ENCODE measurements at regions not wholly inside any gene's neighbourhood (a gene's known extent, or its start where the extent isn't known, plus 50 kb on each side); places are given as distances from the start of the nearest gene placed in this dataset.
"Not testable (repeated sequence)": the region's sequence is repeated elsewhere in the genome, so short reads cannot be mapped to it uniquely, and the experiment has no call there.

DNA sequence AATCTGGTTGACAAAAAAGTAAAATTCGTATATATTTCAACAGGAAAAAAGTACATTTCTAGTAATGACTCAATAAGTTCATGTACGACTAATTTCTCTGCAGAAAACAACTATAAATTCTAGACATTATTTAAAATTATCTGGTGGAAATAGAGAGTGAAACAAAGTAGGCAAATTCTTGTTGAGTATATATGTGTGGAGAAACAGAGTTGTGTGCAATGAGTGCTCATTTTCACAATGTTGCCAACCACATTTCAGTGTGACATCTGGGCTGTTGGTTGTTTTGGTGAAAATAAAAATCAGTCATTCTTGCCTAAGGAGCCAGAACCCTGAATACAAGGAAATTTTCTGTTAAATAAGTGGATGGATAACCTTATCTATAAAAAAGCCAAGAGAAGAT is 372.0 kb upstream of the NDST4 start:
- TF ChIP-seq, protein P1, sequence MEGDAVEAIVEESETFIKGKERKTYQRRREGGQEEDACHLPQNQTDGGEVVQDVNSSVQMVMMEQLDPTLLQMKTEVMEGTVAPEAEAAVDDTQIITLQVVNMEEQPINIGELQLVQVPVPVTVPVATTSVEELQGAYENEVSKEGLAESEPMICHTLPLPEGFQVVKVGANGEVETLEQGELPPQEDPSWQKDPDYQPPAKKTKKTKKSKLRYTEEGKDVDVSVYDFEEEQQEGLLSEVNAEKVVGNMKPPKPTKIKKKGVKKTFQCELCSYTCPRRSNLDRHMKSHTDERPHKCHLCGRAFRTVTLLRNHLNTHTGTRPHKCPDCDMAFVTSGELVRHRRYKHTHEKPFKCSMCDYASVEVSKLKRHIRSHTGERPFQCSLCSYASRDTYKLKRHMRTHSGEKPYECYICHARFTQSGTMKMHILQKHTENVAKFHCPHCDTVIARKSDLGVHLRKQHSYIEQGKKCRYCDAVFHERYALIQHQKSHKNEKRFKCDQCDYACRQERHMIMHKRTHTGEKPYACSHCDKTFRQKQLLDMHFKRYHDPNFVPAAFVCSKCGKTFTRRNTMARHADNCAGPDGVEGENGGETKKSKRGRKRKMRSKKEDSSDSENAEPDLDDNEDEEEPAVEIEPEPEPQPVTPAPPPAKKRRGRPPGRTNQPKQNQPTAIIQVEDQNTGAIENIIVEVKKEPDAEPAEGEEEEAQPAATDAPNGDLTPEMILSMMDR (IDR thresholded peaks at IDR 0.05; ENCODE audit: control extremely low read depth, extremely low read depth) = no peak
- Histone ChIP-seq H3K27ac (ENCODE audit: low read depth in 1 of 2, low read length in 1 of 2) (no peak overlapping the region), H3K9ac (ENCODE audit: insufficient read depth in 1 of 2, low read length in 2 of 2) (no peak overlapping the region), H3K27me3 (ENCODE audit: control insufficient read depth in 3 of 3, insufficient read depth in 3 of 3, low read length in 2 of 3) (no peaks in the 10 kb centered on the region), H3K9me3 (ENCODE audit: control insufficient read depth in 4 of 4, insufficient read depth in 3 of 4, low read length in 3 of 4) (peaks cover 0 to 2% (median 0%) of the 10 kb centered on the region in 4 donors), H3K36me3 (ENCODE audit: control insufficient read depth in 4 of 4, insufficient read depth in 4 of 4, low read length in 4 of 4) (no peaks in the 10 kb centered on the region), H3K4me3 (no peak overlapping the region), H3K4me1 (ENCODE audit: control insufficient read depth in 5 of 5, insufficient read depth in 5 of 5, low read length in 5 of 5) (no peaks in the 10 kb centered on the region)
- no peak for ATAC-seq (ENCODE audit: insufficient read depth, low FRiP score)
- 83 to 86% methylated on average over 2 of the region's 2 CpGs for WGBS, 2 donors
- no peak for DNase-seq

DNA sequence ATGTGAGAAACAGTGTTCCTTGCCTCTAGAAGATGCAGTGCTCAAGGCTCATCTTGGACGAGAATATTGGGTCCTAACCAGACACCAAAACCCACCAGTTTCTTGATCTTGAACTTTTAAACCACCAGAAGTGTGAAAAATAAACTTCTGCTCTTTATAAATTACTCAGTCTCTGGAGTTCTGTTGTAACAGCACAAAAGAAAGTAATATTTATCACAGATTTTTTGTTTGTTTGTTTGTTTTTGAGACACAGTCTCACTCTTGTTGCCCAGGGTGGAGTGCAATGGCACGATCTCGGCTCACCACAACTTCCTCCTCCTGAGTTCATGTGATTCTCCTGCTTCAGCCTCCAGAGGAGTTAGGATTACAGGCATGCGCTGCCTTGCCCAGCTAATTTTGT is 371.1 kb upstream of the NDST4 start:
- WGBS, 2 donors = 77 to 78% methylated on average over 4 of the region's 4 CpGs

DNA sequence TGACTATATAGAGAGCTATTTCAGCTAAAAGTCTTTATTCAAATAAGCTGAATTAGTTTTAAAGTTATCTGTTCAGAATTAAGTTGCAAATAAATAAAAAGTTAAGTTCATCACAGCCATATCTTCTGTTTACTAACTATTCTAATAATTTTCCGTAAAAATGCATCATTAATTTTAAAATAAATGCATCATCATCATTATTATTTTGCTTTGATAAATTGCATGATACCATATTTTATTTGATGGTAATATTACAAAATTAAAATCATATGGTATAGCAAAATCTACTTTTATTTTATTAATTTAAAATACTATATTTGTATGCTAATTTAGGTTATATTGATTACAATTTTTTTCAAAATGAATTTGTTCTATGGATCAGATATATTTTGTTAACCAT is 357.3 kb upstream of the NDST4 start:
- Histone ChIP-seq H3K9ac (ENCODE audit: insufficient read depth in 1 of 2, low read length in 2 of 2) (no peak overlapping the region), H3K27ac (ENCODE audit: low read depth in 1 of 2, low read length in 1 of 2) (no peak overlapping the region), H3K36me3 (ENCODE audit: control insufficient read depth in 4 of 4, insufficient read depth in 4 of 4, low read length in 4 of 4) (no peaks in the 10 kb centered on the region), H3K4me1 (ENCODE audit: control insufficient read depth in 5 of 5, insufficient read depth in 5 of 5, low read length in 5 of 5) (no peaks in the 10 kb centered on the region), H3K9me3 (ENCODE audit: control insufficient read depth in 4 of 4, insufficient read depth in 3 of 4, low read length in 3 of 4) (peaks cover 0 to 3% (median 0%) of the 10 kb centered on the region in 4 donors), H3K27me3 (ENCODE audit: control insufficient read depth in 3 of 3, insufficient read depth in 3 of 3, low read length in 2 of 3) (no peaks in the 10 kb centered on the region), H3K4me3 (no peak overlapping the region)
- TF ChIP-seq, protein P1 (IDR thresholded peaks at IDR 0.05; ENCODE audit: control extremely low read depth, extremely low read depth) = no peak
- ATAC-seq (ENCODE audit: insufficient read depth, low FRiP score) (no peak), DNase-seq (no peak)
- 0 to 94% methylated on average over 1 of the region's 1 CpG for WGBS, 2 donors

More for the DNA sequence above, 371.1 kb upstream of the NDST4 start:
- Histone ChIP-seq H3K4me1 (ENCODE audit: control insufficient read depth in 5 of 5, insufficient read depth in 5 of 5, low read length in 5 of 5) (no peaks in the 10 kb centered on the region), H3K9me3 (ENCODE audit: control insufficient read depth in 4 of 4, insufficient read depth in 3 of 4, low read length in 3 of 4) (peaks cover 0 to 2% (median 0%) of the 10 kb centered on the region in 4 donors), H3K4me3 (no peak overlapping the region), H3K27me3 (ENCODE audit: control insufficient read depth in 3 of 3, insufficient read depth in 3 of 3, low read length in 2 of 3) (no peaks in the 10 kb centered on the region), H3K9ac (ENCODE audit: insufficient read depth in 1 of 2, low read length in 2 of 2) (no peak overlapping the region), H3K27ac (ENCODE audit: low read depth in 1 of 2, low read length in 1 of 2) (no peak overlapping the region), H3K36me3 (ENCODE audit: control insufficient read depth in 4 of 4, insufficient read depth in 4 of 4, low read length in 4 of 4) (no peaks in the 10 kb centered on the region)
- DNase-seq (no peak), ATAC-seq (ENCODE audit: insufficient read depth, low FRiP score) (no peak)
- TF ChIP-seq, protein P1 (IDR thresholded peaks at IDR 0.05; ENCODE audit: control extremely low read depth, extremely low read depth) = no peak

DNA sequence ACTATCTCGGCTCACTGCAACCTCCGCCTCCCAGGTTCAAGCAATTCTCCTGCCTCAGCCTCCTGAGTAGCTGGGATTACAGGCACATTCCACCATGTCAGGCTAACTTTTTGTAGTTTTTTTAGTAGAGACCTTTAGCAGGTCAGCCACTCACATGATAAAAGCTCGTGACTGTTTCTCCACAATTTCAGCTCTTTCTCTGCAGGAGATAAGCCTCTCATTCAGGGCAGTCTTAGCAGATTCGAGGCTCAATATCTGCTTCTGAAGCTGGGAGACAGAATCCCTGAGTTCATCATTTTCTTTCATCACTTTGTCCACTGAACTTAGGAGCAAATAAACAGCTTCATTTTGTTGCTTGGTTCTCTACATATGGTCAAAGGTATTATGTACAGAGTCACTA is 345.9 kb upstream of the NDST4 start:
- not testable (repeated sequence) for H3K9ac ChIP-seq (ENCODE audit: insufficient read depth in 1 of 2, low read length in 2 of 2); ATAC-seq (ENCODE audit: insufficient read depth, low FRiP score); H3K36me3 ChIP-seq (ENCODE audit: control insufficient read depth in 4 of 4, insufficient read depth in 4 of 4, low read length in 4 of 4); H3K9me3 ChIP-seq (ENCODE audit: control insufficient read depth in 4 of 4, insufficient read depth in 3 of 4, low read length in 3 of 4); H3K4me3 ChIP-seq; H3K27ac ChIP-seq (ENCODE audit: low read depth in 1 of 2, low read length in 1 of 2); H3K4me1 ChIP-seq (ENCODE audit: control insufficient read depth in 5 of 5, insufficient read depth in 5 of 5, low read length in 5 of 5); H3K27me3 ChIP-seq (ENCODE audit: control insufficient read depth in 3 of 3, insufficient read depth in 3 of 3, low read length in 2 of 3); DNase-seq
- WGBS, 2 donors = 79 to 87% methylated on average over 4 of the region's 4 CpGs

All from lung (tissue), 11 donors.